HCT116 (cell line): ENCODE measurements at regions not wholly inside any gene's neighbourhood (a gene's known extent, or its start where the extent isn't known, plus 50 kb on each side); places are given as distances from the start of the nearest gene placed in this dataset.

Source experiments
- CEBPB ChIP-seq: IDR thresholded peaks from 2 replicates; pipeline ENCODE4 v1.6.1; 2012; ENCODE audit warnings: low read depth
- EGR1 ChIP-seq: IDR thresholded peaks from 2 replicates; pipeline ENCODE4 v1.6.1; 2012; ENCODE audit warnings: low read depth
- EZH2 ChIP-seq: fragments of 200-600 bp; sonication (generic); IDR thresholded peaks from 2 replicates; pipeline ENCODE4 v1.6.1; 2017; ENCODE audit warnings: antibody characterized with exemption, mixed run types
- EZH2phosphoT487 ChIP-seq: fragments of 200-600 bp; IDR thresholded peaks from 2 replicates; pipeline ENCODE4 v1.6.1; 2018; ENCODE audit warnings: antibody characterized with exemption, borderline replicate concordance
- POLR2A ChIP-seq: IDR thresholded peaks from 2 replicates; pipeline ENCODE4 v1.7.0; 2011; ENCODE audit warnings: borderline replicate concordance; ENCODE audit not compliant: insufficient read depth, insufficient read length; ENCODE audit errors: extremely low read depth
- POLR2AphosphoS5 ChIP-seq: IDR thresholded peaks from 2 replicates; pipeline ENCODE4 v1.6.1; 2011; ENCODE audit warnings: mild to moderate bottlenecking, low read depth, low read length, moderate library complexity
- RAD21 ChIP-seq: IDR thresholded peaks from 2 replicates; pipeline ENCODE4 v1.6.1; 2012; ENCODE audit warnings: low read depth, mild to moderate bottlenecking
- SIN3A ChIP-seq: IDR thresholded peaks from 2 replicates; pipeline ENCODE4 v1.6.1; 2012; ENCODE audit warnings: low read depth
- SRF ChIP-seq: IDR thresholded peaks from 2 replicates; pipeline ENCODE4 v1.6.1; 2012; ENCODE audit warnings: low read depth
- ZNF274 ChIP-seq: fragments of 200-500 bp; sonication (Bioruptor generic); IDR thresholded peaks from 2 replicates; pipeline ENCODE4 v1.6.1; 2014; ENCODE audit warnings: mild to moderate bottlenecking, low read depth, low read length, inconsistent platforms
- TF ChIP-seq, protein P1 (sequence below), 3 experiments: fragments of 200-600 bp in 1 of 3; sonication (generic) in 1 of 3; IDR thresholded peaks in 2 of 3; conservative IDR thresholded peaks in 1 of 3; 2 replicates each; pipeline ENCODE4 v1.5.1; 2012 to 2017; ENCODE audit warnings: low read depth in 2 of 3, low read length in 2 of 3, antibody characterized with exemption in 1 of 3, borderline replicate concordance in 1 of 3, control low read depth in 1 of 3, mild to moderate bottlenecking in 1 of 3, mixed read lengths in 1 of 3, mixed run types in 1 of 3, moderate library complexity in 1 of 3; ENCODE audit not compliant: insufficient read depth in 1 of 3
- TF ChIP-seq, protein P2 (sequence below): IDR thresholded peaks from 2 replicates; pipeline ENCODE4 v1.6.1; 2012
- TF ChIP-seq, protein P3 (sequence below): IDR thresholded peaks from 2 replicates; pipeline ENCODE4 v1.6.1; 2012; ENCODE audit warnings: low read depth

DNA sequence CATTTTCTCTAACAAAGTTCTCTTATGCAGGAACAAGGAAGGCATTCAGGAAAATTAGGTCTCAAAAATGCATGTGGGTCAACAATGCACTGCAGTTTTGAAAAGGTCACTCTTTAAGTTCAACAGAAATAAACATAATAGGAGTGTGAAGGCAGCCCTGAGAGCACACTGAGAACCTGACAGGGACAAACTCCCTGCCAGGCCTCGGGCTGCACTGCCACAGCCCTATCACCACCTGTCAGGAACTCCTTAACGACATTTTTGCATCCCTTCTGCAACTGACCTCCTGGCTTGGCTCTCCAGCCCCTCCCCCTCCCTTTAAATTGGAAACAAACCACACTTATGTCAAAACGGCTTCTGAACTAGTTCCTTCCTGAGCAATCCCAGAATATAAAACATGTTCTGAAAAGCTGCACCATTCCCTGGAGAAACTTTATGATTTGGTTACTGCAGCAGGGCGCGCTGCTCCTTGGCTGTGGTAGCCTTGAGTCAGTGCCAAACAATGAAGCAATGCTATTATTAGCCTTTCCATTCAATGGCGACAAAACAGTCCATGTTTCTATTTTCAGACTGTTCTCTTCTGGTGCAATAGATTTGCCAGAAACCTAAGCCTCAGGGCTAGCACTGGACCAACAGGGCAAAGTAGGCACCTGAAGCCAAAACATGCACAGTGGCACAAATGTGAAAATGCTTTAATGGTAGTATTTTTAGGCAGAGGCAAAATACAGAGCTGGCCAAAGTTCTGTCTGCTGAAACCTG lies 160.1 kb upstream of the ZNF608 start:
- TF ChIP-seq, protein P1, sequence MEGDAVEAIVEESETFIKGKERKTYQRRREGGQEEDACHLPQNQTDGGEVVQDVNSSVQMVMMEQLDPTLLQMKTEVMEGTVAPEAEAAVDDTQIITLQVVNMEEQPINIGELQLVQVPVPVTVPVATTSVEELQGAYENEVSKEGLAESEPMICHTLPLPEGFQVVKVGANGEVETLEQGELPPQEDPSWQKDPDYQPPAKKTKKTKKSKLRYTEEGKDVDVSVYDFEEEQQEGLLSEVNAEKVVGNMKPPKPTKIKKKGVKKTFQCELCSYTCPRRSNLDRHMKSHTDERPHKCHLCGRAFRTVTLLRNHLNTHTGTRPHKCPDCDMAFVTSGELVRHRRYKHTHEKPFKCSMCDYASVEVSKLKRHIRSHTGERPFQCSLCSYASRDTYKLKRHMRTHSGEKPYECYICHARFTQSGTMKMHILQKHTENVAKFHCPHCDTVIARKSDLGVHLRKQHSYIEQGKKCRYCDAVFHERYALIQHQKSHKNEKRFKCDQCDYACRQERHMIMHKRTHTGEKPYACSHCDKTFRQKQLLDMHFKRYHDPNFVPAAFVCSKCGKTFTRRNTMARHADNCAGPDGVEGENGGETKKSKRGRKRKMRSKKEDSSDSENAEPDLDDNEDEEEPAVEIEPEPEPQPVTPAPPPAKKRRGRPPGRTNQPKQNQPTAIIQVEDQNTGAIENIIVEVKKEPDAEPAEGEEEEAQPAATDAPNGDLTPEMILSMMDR (IDR thresholded peaks at IDR 0.05 in 2 of 3, conservative IDR thresholded peaks at IDR 0.05 in 1 of 3; ENCODE audit: borderline replicate concordance in 1 of 3, insufficient read depth in 1 of 3, low read depth in 2 of 3, low read length in 2 of 3): no peak
- TF ChIP-seq EZH2: no peak
- TF ChIP-seq, protein P2, sequence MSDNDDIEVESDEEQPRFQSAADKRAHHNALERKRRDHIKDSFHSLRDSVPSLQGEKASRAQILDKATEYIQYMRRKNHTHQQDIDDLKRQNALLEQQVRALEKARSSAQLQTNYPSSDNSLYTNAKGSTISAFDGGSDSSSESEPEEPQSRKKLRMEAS: no peak
- no peak for TF ChIP-seq POLR2AphosphoS5
- no peak for TF ChIP-seq SRF
- TF ChIP-seq SIN3A: no peak
- TF ChIP-seq POLR2A: no peak
- TF ChIP-seq EGR1: no peak
- TF ChIP-seq, protein P3, sequence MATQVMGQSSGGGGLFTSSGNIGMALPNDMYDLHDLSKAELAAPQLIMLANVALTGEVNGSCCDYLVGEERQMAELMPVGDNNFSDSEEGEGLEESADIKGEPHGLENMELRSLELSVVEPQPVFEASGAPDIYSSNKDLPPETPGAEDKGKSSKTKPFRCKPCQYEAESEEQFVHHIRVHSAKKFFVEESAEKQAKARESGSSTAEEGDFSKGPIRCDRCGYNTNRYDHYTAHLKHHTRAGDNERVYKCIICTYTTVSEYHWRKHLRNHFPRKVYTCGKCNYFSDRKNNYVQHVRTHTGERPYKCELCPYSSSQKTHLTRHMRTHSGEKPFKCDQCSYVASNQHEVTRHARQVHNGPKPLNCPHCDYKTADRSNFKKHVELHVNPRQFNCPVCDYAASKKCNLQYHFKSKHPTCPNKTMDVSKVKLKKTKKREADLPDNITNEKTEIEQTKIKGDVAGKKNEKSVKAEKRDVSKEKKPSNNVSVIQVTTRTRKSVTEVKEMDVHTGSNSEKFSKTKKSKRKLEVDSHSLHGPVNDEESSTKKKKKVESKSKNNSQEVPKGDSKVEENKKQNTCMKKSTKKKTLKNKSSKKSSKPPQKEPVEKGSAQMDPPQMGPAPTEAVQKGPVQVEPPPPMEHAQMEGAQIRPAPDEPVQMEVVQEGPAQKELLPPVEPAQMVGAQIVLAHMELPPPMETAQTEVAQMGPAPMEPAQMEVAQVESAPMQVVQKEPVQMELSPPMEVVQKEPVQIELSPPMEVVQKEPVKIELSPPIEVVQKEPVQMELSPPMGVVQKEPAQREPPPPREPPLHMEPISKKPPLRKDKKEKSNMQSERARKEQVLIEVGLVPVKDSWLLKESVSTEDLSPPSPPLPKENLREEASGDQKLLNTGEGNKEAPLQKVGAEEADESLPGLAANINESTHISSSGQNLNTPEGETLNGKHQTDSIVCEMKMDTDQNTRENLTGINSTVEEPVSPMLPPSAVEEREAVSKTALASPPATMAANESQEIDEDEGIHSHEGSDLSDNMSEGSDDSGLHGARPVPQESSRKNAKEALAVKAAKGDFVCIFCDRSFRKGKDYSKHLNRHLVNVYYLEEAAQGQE: no peak
- TF ChIP-seq RAD21: peak; percentile 17; the same call in 1 of the 2 replicates
- TF ChIP-seq CEBPB: no peak
- TF ChIP-seq EZH2phosphoT487: no peak
- TF ChIP-seq ZNF274: no peak
